NCI-H460 (cell line): ENCODE measurements at regions not wholly inside any gene's neighbourhood (a gene's known extent, or its start where the extent isn't known, plus 50 kb on each side); places are given as distances from the start of the nearest gene placed in this dataset.
A peak's percentile ranks its signal among the peaks of the same experiment; 100 is the strongest.
"Not testable (repeated sequence)": the region's sequence is repeated elsewhere in the genome, so short reads cannot be mapped to it uniquely, and the experiment has no call there.

Source experiments
- DNase-seq: peaks from one replicate; pipeline ENCODE4 v3.0.0-alpha.2; 2016; ENCODE audit warnings: low read depth; ENCODE audit errors: extremely low read depth

DNA sequence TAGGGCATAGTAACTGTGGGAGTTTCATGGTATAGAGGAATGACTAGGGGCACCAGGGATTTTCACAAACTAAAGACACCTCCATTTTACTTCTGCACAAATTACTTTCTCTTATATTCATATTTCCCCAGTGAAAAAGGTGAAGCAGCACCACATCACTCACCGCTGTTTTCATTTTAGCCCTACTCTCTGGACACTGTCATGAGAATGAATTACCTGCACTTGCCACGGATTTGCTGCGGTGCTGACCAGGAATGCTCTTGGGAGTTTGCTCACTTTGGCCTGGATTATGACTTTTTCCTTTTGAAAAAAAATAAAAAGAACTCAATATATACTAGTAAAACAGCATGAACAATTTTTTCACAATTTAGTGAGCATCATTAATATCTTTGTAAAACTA lies 351.3 kb downstream of the NKX6-1 start:
- no peak for DNase-seq

DNA sequence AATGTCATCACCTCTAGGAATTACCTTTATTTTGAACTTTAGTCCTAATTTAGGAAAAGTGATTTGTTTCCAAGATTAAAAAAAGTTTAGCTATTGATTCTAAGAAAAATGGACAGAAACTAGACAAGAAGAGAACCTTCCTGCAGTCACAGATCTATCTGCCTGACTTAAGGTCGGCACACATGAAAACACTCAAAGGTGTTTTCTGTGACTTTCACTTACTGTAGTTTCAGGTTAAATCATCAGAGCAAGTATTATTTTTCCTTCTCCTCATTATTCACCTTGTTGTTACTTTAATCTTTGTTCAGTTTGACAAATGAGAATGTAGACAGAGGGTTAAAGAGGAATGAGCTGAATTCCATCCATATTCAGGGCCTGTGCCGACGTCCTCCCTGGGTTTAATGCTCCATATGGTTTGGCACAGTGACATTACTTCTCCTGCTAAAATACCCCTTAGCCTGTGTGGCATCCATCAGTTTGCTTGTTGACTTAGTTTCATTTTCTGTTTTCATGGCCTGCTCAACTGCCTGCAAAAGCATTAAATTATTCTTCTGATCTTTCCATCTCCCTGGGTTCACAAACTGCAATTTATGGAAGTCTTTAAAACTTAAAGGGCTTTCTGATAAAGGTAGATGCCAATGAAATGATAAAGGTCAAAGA lies 352.7 kb downstream of the NKX6-1 start:
- no peak for DNase-seq

DNA sequence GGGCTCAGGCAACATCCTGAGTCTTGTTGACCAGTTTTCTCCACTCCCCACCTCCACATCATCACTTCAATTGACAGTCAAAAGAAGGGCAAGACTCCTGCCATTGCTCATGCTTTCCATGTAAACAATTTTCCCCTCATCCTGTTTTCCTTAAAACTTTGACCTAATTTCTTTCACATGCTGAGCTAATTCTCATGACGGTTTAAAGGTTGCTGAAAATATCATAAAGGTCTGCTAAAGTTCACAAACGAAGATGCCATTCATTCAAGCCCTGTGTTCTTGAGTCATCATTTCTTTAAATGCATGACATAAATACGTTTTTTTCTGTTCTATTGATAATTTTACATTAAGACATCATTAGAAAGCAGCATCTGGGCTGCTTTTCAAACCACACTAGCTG lies 353.9 kb downstream of the NKX6-1 start:
- no peak for DNase-seq

DNA sequence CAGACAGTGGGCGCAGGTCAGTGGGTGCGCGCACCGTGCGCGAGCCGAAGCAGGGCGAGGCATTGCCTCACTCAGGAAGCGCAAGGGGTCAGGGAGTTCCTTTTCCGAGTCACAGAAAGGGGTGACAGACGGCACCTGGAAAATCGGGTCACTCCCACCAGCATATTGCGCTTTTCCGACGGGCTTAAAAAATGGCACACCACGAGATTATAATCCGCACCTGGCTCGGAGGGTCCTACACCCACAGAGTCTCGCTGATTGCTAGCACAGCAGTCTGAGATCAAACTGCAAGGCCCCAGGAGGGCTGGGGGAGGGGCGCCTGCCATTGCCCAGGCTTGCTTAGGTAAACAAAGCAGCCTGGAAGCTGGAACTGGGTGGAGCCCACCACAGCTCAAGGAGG lies 372.2 kb downstream of the NKX6-1 start:
- not testable (repeated sequence) for DNase-seq

DNA sequence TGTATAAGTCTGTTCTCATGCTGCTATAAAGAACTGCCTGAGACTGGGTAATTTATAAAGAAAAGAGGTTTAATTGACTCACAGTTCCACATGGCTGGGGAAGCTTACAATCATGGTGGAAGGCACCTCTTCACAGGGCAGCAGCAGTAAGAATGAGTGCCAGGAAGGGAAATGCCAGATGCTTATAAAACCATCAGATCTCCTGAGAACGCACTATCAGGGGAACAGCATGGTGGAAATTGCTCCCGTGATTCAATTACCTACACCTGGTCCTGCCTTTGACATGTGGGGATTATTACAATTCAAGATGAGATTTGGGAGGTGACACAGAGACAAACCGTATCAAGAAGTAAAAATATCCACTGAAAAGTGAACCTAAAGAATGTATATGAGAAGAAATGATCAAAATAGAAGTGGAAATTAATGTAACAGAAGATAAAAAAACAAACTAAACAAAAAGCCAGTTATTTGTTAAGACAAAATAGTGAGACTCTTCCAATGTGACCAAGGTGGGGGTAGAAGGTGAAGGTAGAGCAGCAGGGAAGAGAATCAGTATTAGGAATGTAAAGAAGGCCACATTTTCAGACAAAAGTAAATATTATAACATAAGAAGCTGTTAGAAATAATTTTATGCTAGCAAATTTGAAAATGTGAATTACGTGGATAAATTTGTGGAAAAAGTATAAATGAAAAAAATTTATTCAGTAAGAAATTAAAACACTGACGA lies 372.9 kb downstream of the NKX6-1 start:
- DNase-seq = no peak

DNA sequence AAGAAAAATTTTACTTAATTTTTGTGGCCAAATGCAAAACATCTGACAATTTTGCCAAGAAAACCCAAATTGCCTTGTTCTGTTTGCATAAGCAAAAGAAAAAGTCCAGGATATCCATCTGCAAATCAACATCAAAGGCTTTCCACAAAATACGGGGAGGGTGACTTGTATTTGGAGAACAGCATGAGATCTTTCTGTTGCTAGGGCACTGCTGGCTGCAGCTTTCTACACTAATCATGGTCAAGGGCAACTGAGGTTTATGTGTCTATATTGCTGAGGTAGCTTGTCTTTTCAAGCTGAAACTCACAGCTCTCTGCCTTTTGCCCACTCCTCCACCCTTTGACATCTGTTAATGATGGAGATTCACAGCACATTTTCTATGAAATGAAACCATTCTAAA lies 389.1 kb downstream of the NKX6-1 start:
- no peak for DNase-seq

DNA sequence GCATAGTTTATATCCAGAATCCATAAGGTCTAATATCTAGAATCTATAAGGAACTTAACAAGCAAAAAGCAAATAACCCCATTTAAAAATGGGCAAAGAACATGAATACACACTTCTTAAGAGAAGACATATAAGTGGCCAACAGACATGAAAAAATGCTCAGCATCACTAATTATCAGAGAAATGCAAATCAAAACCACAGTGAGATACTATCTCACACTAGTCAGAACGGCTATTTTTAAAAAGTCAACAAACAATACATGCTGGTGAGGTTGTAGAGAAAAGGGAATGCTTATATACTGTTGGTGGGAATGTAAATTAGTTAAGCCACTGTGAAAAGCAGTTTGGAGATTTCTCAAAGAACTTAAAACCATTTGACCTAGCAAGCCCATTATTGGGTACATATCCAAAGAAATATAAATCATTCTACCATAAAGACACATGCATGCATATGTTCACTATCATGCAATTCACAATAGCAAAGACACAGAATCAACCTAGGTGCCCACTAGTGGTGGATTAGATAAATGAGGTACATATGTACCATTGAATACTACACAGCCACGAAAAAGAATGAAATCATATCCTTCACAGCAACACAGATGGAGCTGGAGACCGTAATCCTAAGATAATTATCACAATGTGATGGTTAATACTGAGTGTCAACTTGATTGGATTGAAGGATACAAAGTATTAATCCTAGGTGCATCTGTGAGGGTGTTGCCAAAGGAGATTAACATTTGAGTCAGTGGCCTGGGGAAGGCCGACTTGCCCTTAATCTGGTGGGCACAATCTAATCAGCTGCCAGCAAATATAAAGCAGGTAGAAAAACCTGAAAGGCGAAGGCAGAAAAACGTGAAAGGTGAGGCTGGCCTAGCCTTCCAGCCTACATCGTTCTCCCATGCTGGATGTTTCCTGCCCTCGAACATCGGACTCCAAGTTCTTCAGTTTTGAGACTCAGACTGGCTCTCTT lies 397.2 kb downstream of the NKX6-1 start:
- DNase-seq = not testable (repeated sequence)

DNA sequence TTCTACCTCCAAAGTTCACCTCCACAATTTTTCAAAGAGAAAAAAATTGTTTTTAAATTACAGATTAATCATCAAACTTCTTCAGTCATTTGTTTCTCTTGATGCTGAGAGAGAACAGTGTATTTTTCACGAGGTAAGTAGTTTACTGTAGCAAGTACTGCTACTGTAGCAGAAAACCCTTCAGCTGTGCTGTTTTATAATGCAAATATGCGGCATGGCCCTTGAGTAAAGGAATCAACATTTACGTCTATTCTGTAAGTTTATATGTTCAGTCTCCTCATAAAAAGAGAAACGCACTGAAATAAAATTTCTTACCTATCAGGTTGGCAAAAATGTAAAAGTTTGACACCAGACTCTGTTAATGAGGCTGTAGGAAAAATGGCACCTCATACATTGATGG lies 399.0 kb downstream of the NKX6-1 start:
- DNase-seq = no peak

DNA sequence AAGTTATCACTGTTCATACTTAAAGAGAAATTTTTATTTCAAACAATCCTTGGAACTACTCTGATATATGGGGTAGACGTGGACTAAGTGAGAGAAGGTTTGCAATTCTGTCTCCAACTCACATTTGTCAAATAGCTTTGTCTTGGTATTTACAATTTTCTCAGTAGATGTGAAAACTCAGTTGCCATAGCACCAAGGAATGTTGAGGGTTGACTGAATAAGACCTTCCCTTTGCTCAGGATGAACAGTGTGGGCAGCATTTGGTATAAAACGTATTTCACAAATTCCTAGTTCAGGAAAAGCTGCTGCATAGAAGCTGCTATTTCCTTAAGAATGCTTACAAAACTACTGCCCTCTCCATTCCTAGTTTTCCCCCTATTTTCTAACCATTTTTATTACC lies 399.5 kb downstream of the NKX6-1 start:
- DNase-seq = no peak

DNA sequence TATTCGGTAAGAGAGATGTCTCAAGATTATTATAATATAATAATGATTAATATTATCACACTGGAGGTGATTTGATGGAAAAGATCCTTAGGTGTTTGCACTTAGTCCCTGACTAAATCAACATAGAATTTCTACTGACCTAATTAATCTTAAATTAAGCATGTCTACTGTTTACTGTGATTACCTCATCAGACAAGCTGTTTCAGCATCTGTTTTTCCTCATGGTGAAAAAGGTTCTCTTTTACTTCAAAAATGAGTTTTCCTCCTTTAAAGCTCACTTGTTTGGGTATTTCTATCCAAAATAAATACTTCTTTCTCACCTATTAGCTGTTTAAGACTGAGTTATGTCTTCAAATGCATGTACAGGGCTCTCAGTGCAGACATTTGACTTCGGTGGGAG lies 407.8 kb downstream of the NKX6-1 start:
- DNase-seq = no peak

DNA sequence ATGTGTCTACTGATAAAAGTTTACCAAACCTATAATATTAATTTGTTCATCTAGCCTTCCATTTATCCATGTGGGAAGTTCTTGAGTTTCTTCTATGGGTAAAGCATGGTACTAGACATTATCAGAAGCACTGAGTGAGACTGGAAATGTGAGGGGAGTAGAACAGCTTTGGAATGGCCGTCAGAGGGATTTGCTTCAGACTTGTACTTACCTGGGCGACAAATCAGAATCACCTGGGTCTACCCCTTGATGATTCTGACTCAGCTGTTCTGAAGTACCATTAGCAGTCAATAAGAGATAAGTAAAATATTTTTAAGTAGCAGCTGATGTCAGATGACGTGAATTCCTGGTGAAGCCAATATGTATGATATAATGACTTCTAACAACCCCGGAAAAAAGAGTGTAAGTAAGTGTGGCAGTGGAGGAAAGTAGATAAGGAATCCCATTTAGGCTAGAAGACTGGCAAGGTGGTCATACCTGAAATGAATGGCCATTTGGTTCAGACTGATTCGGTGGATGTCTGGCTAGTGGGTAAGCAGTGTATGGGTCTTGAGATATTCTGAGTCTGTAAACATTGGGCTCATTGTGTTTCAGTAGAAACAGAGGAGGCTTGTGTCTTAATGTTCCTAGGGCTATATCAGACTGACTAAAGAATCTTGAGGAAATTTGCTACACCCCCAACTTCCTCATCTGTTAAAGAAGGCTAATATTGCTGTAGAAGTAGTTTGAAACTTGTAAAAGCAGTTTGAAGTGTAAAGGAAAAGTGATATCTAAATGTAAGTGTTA lies 409.2 kb downstream of the NKX6-1 start:
- DNase-seq = no peak

DNA sequence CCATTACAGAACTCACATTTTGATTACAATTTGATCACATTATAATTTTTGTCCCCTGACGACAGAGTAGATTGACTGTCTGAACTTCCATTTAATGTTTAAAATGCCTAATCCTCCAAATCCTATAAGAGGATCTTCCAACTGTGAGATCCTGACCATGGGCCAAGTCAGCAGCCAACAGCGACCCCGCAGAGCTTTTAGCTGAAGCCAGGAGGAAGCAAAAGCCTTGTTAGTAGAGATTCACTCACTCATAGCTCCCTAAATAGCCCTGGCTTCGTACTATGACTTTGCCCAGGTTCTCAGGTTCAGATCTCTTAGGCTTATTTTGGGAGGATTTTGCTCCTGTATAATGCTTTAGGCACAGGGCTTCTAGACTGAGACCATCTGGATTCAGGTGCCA lies 413.1 kb downstream of the NKX6-1 start:
- DNase-seq = no peak

DNA sequence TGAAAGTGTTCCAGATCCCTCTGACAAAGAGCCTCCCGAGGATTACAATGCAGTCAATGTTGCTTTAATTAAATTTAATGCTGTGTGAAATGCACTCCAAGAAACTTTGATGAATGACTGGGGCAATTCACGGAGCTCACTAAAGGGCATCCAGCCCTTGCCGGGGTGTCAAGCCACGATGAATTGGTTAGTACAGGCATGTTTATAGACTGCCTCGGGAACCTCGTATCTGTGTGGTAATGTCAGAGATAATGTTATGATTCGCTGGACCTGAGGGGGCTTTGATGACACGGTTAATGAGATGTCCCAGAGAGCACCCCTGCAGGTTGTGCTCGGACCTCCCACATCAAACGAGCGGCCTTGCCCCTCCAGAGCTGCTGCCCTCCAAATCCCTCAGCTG lies 428.8 kb downstream of the NKX6-1 start:
- no peak for DNase-seq

DNA sequence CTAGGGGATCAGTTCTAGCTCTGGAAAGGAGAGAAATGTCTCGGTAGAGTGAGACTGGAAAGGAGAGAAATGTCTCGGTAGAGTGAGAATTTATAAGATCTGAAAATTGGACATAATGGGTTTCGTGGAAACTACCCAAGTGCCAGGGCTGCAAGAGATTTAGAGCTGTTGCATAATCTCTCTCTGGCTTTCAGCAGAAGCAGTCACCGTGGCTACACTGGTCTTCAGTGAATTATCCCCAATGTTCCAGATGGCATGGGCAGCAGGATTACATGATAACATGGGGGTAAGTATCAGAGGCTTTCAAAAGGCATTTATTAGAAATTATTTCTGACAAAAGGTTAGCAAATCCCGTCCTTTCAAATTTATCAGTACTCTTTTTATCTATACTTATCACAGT lies 435.5 kb downstream of the NKX6-1 start:
- peak; percentile 7 for DNase-seq

DNA sequence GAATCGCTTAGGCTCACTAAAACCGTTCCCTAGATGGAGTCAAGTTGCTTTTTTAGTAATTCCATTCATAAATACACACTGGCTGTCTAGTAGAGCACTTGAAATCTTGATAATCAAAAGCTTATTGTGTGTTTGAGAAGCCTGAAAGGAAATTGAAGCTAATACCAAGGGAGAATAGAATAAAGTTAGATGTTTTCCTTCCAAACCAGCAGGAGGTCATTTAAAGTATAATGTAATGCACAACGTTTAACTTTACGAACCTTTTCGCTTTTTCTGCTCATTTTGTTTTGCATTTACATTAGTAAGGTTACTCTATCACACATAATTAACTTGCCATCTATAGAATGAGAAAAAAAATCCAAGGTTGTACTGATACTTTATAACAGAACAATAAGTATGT lies 440.9 kb downstream of the NKX6-1 start:
- no peak for DNase-seq

DNA sequence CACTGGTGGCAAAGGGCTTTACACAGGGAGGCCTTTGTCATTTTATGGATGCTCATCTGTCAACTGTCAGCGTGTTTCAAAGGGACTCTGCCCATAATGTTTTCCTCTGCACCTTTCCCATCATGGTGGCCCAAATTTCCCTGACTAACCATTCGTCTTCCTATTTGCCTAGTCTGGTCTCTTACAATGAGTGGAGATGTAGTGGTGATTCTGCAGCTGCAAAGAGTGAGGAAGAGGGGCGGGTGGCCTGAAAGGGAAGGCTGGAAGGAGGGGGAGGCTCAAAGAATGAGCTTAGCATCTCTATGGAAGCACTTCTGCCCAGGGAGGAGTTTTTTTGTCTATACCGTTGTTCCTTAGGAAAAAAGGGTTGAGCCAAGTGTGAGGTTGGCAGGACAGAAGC lies 447.5 kb downstream of the NKX6-1 start:
- DNase-seq = no peak

DNA sequence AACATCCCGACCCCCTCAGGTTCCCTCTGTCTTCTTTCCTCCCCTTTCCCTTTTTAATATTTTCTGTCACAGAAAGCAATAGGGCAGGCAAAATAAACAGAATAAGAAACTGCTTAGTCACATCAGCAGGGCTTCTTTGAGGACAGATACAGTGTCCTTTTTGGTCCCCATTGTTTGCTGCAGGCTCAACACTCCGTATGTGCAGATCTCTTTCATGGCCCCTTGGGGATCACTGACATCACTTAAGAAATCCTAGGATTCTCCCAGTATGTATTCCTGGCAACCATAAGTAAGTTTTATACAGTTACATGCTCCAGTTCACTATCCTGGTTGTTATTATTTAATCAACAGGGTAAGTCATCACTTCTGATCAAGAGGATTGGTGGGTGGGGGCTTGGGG lies 448.0 kb downstream of the NKX6-1 start:
- DNase-seq = no peak

DNA sequence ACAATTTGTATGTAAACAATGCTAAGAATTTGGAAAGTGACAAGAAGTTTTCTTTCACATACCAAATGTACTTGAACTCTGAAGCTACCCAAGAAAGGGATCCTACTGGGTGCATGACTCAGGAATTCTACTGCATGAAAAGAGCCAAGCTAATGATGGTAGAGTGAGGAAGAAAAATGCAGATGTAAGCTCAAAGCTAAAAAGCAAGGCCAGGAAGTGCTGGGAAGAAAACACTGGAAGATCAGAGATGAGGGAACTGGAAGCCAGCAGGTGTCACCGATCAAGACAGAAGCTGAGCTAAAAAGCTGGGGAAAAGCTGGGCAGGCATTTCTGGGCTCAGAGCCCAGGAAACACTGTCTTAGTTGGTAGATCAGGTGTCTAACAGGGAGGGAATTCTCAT lies 449.1 kb downstream of the NKX6-1 start:
- no peak for DNase-seq

DNA sequence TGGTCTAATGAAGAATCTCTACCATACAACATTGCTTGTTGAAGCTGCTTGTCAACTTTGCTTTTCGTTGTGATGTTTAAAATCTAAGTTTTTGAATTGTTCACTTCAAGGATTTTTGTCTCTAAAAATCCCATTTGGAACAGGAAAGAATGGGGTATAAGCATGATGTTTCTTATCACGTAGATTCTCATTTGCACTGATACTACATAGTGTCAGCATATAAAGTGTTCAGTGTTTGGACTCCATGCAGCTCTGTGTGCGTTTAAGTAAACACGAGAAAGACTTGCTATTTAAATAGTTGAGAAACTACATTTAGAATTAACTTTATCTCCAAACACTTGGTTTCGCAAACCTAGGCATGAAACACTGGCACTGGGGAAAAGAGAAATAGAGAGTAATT lies 452.5 kb downstream of the NKX6-1 start:
- no peak for DNase-seq

DNA sequence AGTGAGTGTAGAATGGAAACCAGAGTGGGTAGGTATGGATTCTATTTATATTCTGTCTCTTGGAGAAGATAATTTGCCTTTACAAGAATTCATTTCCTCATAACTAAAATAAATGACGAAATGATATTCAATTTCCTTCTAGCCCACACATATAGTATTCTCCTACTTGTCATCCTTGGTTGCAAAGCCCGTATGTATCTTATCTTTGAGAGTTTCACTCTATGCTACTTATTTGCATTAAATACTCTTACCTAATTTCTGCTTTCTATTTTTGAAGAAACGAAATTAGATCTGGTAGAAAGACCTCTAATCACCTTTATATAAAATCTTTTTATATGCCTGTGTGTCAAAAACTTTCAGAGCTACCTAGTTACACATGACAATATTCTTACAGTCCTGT lies 457.7 kb downstream of the NKX6-1 start:
- DNase-seq = no peak

DNA sequence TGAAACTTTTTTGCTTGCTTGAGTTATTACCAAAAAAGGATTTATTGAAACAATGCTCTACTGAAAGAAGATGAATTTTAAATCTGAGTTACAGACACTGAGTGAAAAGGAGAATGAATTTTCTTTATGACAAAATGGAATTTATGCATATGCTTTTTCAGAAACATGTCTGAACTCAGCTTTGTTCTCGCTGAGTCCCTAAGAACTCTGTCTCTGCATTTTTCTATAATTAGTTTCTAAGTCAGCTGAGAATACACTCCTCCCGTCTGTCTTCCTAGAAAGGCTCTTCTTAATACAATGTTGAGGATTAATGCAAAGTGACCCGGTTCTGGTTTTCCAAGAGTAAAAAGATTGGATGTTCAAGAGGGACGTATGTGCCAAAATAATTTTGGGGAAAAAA lies 463.5 kb downstream of the NKX6-1 start:
- DNase-seq = no peak
